AG08396 (cell line): ENCODE measurements at regions not wholly inside any gene's neighbourhood (a gene's known extent, or its start where the extent isn't known, plus 50 kb on each side); places are given as distances from the start of the nearest gene placed in this dataset.
"Not testable (repeated sequence)": the region's sequence is repeated elsewhere in the genome, so short reads cannot be mapped to it uniquely, and the experiment has no call there.

Experiments used
- DNase-seq: peaks from one replicate; pipeline ENCODE4 v3.0.0; 2012; ENCODE audit warnings: low spot score, mixed read lengths

- DNase-seq: no peak
Measured at GRCh38 chr4:18444206-18444605, 422.7 kb upstream of the LCORL start.

GRCh38 chr4:18442957-18443356, 421.4 kb upstream of the LCORL start:
- DNase-seq: no peak

DNA sequence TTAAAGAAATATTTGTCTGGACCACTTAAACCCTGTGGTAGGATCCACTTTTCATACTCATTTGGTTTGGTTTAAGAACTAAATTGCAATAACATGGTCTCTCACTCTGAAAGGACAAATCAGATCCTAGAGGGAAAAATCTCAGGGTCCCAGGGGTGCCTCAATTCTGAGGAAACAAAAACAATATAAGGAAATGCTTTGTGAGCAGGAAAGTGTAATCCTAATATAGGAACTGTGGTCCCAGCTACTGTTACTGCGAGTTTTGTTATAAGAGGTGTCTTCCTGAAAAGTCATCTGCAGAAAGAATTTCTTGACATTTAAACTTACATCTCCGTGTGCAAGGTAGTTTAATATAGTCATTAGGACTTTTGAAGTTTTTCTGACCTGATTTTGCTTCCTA, 420.1 kb upstream of the LCORL start:
- DNase-seq: no peak

GRCh38 chr4:18441203-18441590, 419.6 kb upstream of the LCORL start:
- DNase-seq: no peak

DNA sequence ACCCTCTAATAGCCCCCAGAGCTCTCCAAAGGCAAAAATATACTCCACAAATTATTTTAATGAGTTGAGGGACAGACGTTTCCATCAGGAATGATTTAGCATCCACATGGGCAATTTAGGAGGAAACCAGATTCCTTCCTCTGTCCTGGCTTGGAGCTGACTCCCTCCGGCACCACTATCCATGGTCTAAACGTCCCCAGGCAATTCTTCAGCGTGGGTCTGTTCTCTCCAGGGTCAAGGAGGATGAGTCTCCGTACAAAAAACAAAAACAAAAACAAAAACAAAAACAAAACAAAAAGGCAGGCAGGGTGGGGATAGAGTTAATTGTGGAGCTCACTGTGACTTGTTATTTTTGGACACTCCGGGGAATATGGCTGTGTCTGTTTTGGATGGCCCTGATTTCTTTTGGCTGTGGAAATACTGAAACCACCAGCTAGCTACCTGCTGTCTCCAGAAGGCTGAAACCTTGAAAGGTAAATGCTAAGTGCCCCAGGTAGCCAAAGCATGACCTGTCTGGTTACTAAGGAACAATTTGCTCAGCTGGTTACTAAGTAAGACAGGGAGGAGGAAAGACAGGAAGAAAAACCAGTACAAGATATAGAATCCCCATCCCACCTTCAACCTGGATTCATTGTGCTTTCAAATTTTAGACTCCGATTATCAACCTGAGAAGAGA, 419.1 kb upstream of the LCORL start:
- DNase-seq: no peak

DNA sequence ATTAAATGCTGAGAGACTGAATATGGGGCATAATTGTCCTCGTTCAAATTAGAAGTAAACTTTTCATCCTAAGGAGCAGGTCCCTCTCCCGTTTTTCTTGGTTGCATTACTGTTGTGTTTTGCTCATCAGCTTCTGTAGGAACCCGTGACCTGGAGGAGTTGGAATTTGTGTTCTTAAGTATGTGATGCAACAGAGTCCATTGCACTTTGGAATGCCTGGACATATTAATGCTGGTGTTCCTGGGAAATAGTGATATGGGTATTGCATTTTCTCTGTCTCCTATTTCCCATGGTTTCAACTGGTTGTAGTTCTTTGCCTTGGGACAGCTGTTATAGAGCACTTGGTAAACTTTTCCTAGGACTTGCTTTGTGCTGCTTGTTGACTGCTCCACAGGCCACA, 417.8 kb upstream of the LCORL start:
- DNase-seq: no peak

- no peak for DNase-seq
Measured at GRCh38 chr4:18435781-18436180, 414.2 kb upstream of the LCORL start.

- no peak for DNase-seq
Measured at GRCh38 chr4:18422685-18423084, 401.1 kb upstream of the LCORL start.

GRCh38 chr4:18421519-18421918, 400.0 kb upstream of the LCORL start:
- DNase-seq: no peak

- DNase-seq: no peak
Measured at GRCh38 chr4:18419780-18420179, 398.2 kb upstream of the LCORL start.

GRCh38 chr4:18418195-18418898, 396.8 kb upstream of the LCORL start:
- DNase-seq: not testable (repeated sequence)

- DNase-seq: not testable (repeated sequence)
Measured at GRCh38 chr4:18417651-18418050, 396.1 kb upstream of the LCORL start.

GRCh38 chr4:18406264-18406663, 384.7 kb upstream of the LCORL start:
- no peak for DNase-seq

GRCh38 chr4:18405054-18405453, 383.5 kb upstream of the LCORL start:
- no peak for DNase-seq

DNA sequence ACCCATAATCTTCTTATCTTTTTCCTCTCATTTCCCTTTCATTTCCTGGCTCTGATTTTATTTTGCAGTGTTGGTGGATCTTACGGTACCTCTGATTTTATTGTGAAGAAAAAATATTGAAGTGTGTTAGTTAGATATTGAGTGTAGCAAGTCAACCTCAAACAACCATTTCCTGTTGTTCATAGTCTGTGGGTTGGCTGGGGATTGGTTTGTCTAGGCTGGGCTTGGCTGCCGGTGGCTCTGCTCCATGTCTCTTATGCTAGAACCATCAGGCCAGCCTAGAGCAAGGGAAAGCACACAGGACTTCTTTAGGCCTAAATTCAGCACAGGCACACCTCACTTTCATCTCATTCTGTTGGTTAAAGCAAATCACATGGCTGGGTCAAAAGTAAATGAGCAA, 383.1 kb upstream of the LCORL start:
- no peak for DNase-seq

- DNase-seq: no peak
Measured at GRCh38 chr4:18403327-18403726, 381.8 kb upstream of the LCORL start.

DNA sequence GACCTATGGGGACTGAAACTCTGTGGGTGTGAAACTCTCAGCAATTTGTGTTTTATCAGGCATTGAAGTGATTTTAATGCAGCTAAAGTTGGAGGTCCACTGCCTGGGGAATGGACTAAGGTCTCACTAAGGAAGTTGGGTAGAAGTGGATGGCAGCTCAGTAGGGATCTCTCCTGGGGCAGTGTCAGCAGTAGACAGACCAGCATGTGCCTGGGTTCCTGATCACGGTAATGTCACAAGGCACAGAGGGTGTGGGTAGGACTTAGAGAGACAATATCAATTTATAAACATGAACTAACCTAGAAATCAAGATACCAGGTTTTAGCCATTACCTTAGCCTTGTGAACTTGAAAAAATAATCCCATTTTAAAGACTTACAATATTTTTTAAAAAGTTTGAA, 380.3 kb upstream of the LCORL start:
- DNase-seq: no peak

GRCh38 chr4:18401425-18401824, 379.9 kb upstream of the LCORL start:
- DNase-seq: no peak

DNA sequence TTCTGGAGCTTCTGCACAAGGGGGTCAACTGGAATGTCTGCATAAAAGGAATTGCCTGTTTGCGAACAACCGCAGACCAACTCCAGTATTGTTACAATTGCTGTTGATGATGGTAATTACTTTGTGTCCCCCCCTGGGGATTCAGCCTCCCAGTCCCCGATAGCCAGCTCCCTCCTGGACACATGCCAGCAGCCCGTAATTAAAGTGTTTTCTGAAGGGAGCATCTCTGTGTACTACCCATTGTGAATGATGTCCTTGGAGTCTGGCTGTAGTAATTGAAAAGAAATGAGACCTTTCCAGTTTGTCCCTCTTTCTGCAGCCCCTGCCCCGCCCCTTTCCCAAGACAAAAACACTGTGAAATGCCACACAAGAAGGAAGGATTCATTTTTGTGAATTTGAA, 377.1 kb upstream of the LCORL start:
- DNase-seq: no peak

DNA sequence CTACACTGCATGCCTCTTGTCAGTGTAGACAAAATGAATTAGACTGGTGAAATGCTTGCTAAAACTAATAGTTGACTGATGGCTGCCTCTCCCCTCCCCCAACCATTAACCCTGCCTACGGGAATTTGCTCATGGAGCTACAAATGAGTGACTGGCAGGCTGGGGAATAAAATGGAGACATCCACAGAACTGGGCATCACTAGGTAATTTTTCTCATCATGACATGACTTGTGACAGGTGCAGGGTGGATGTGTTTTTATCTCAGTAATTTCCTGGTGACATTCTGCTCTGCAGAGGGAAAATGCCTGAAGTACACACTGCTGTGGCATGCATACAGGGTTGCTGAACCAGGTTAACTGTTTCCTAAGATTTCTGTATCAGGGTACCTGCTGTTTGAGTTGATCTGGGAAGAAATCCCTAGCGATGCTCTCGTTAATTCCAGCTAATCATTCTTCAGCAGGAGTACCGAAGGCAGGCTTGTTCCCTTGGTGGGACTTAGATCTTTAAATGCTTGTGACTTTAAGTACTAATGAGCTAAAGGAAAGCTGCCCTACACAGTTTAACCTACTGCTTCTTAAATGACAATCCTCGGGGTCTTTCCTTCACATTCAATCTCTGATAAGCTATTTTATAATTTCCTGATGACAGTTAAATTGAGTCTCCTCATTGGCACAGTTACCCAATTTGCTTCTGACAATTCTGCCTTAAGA, 376.3 kb upstream of the LCORL start:
- no peak for DNase-seq

GRCh38 chr4:18394656-18395055, 373.1 kb upstream of the LCORL start:
- DNase-seq: no peak

GRCh38 chr4:18391354-18391728, 369.8 kb upstream of the LCORL start:
- no peak for DNase-seq

DNA sequence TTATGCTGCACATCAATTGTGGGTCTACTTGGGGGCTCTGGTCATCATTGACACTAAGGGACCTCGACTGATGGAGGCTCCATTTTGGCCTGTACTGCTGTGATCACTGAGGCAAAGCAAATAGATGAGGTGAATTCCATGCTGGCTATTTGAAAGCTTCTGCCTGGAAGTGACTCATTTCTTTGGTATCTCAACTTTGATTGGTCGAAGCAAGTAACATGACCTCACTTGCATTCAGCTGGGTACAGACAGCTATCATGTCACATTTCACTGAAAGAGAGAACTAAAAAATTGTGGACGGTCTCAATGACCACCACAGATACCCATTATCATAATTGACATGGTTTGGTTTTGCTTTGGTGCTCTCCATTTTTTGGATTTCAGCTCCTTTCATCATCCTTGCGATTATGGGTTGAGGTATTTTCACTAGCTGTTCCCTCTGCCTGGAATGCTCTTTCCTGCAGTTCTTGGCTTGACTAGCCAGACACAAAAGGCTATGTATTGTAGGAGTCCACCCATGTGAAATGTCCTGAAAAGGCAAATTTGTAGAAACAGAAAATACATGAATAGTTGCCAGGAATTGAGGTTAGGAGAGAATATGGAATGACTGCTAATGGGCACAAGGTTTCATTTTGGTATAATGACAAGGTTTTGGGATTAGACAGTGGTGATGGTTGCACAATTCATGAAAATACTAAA, 369.2 kb upstream of the LCORL start:
- DNase-seq: peak; percentile 3
